Suprapubic skin (tissue), 4 donors: ENCODE measurements at regions not wholly inside any gene's neighbourhood (a gene's known extent, or its start where the extent isn't known, plus 50 kb on each side); places are given as distances from the start of the nearest gene placed in this dataset.
"Not testable (repeated sequence)": the region's sequence is repeated elsewhere in the genome, so short reads cannot be mapped to it uniquely, and the experiment has no call there.

Experiments
- CTCF ChIP-seq, 2 donors: fragments of 200-600 bp in 1 of 2; fragments of 450-650 bp in 1 of 2; sonication (generic) in 1 of 2; IDR thresholded peaks; one replicate each; pipeline ENCODE4 v1.5.1; 2016 to 2019; ENCODE audit warnings: antibody characterized with exemption in 2 of 2, mild to moderate bottlenecking in 1 of 2, moderate library complexity in 1 of 2
- POLR2A ChIP-seq, 2 donors: fragments of 450-650 bp; IDR thresholded peaks; one replicate each; pipeline ENCODE4 v1.6.1; 2017; ENCODE audit warnings: antibody characterized with exemption in 2 of 2, mild to moderate bottlenecking in 2 of 2, moderate library complexity in 2 of 2
- POLR2AphosphoS5 ChIP-seq, 3 donors: sonication (generic); formaldehyde crosslinking; IDR thresholded peaks; one replicate each; pipeline ENCODE4 v1.6.1; 2017; ENCODE audit warnings: antibody characterized with exemption in 3 of 3

GRCh38 chr6:57984575-57984974 is 667.1 kb downstream of the PRIM2 start:
- not testable (repeated sequence) for TF ChIP-seq CTCF, POLR2AphosphoS5, POLR2A (IDR thresholded peaks at IDR 0.05)
